ENCODE measurements at regions not wholly inside any gene's neighbourhood (a gene's known extent, or its start where the extent isn't known, plus 50 kb on each side); places are given as distances from the start of the nearest gene placed in this dataset.

- Histone ChIP-seq H3K4me3 (ENCODE audit: low read depth, low read length) (no peak overlapping the region), H3K36me3 (ENCODE audit: control insufficient read depth, insufficient read depth, low read length) (no peaks in the 10 kb centered on the region), H3K27me3 (ENCODE audit: control insufficient read depth, insufficient read depth, low read length) (no peaks in the 10 kb centered on the region), H3K4me1 (ENCODE audit: control insufficient read depth, insufficient read depth, low read length) (no peaks in the 10 kb centered on the region), H3K9me3 (ENCODE audit: control insufficient read depth, insufficient read depth, low read length) (no peaks in the 10 kb centered on the region), H3K9ac (ENCODE audit: low read depth, low read length) (no peak overlapping the region)
Measured at GRCh38 chr1:209319549-209319948, 264.0 kb upstream of the CAMK1G start.

- Histone ChIP-seq H3K9ac (ENCODE audit: low read depth, low read length) (no peak overlapping the region), H3K4me3 (ENCODE audit: low read depth, low read length) (no peak overlapping the region), H3K4me1 (ENCODE audit: control insufficient read depth, insufficient read depth, low read length) (peaks cover 4% of the 10 kb centered on the region), H3K36me3 (ENCODE audit: control insufficient read depth, insufficient read depth, low read length) (no peaks in the 10 kb centered on the region), H3K27me3 (ENCODE audit: control insufficient read depth, insufficient read depth, low read length) (no peaks in the 10 kb centered on the region), H3K9me3 (ENCODE audit: control insufficient read depth, insufficient read depth, low read length) (no peaks in the 10 kb centered on the region)
Measured at GRCh38 chr1:209323743-209324142, 259.8 kb upstream of the CAMK1G start.

- peaks cover 4% of the 10 kb centered on the region for H3K4me1 ChIP-seq (ENCODE audit: control insufficient read depth, insufficient read depth, low read length)
- no peak overlapping the region for H3K4me3 ChIP-seq (ENCODE audit: low read depth, low read length)
- H3K9me3 ChIP-seq (ENCODE audit: control insufficient read depth, insufficient read depth, low read length): no peaks in the 10 kb centered on the region
- no peak overlapping the region for H3K9ac ChIP-seq (ENCODE audit: low read depth, low read length)
- H3K27me3 ChIP-seq (ENCODE audit: control insufficient read depth, insufficient read depth, low read length): no peaks in the 10 kb centered on the region
- H3K36me3 ChIP-seq (ENCODE audit: control insufficient read depth, insufficient read depth, low read length): no peaks in the 10 kb centered on the region
Measured at GRCh38 chr1:209324901-209325871, 258.3 kb upstream of the CAMK1G start.

- no peaks in the 10 kb centered on the region for H3K27me3 ChIP-seq (ENCODE audit: control insufficient read depth, insufficient read depth, low read length)
- H3K9ac ChIP-seq (ENCODE audit: low read depth, low read length): no peak overlapping the region
- peaks cover 4% of the 10 kb centered on the region for H3K4me1 ChIP-seq (ENCODE audit: control insufficient read depth, insufficient read depth, low read length)
- H3K9me3 ChIP-seq (ENCODE audit: control insufficient read depth, insufficient read depth, low read length): no peaks in the 10 kb centered on the region
- no peaks in the 10 kb centered on the region for H3K36me3 ChIP-seq (ENCODE audit: control insufficient read depth, insufficient read depth, low read length)
- no peak overlapping the region for H3K4me3 ChIP-seq (ENCODE audit: low read depth, low read length)
Measured at GRCh38 chr1:209326076-209326475, 257.4 kb upstream of the CAMK1G start.

GRCh38 chr1:209326831-209327230 lies 256.7 kb upstream of the CAMK1G start:
- Histone ChIP-seq H3K4me3 (ENCODE audit: low read depth, low read length) (no peak overlapping the region), H3K36me3 (ENCODE audit: control insufficient read depth, insufficient read depth, low read length) (no peaks in the 10 kb centered on the region), H3K4me1 (ENCODE audit: control insufficient read depth, insufficient read depth, low read length) (peaks cover 4% of the 10 kb centered on the region), H3K27me3 (ENCODE audit: control insufficient read depth, insufficient read depth, low read length) (no peaks in the 10 kb centered on the region), H3K9me3 (ENCODE audit: control insufficient read depth, insufficient read depth, low read length) (no peaks in the 10 kb centered on the region), H3K9ac (ENCODE audit: low read depth, low read length) (no peak overlapping the region)

GRCh38 chr1:209328196-209328595 lies 255.3 kb upstream of the CAMK1G start:
- Histone ChIP-seq H3K27me3 (ENCODE audit: control insufficient read depth, insufficient read depth, low read length) (no peaks in the 10 kb centered on the region), H3K4me3 (ENCODE audit: low read depth, low read length) (no peak overlapping the region), H3K9me3 (ENCODE audit: control insufficient read depth, insufficient read depth, low read length) (no peaks in the 10 kb centered on the region), H3K36me3 (ENCODE audit: control insufficient read depth, insufficient read depth, low read length) (no peaks in the 10 kb centered on the region), H3K9ac (ENCODE audit: low read depth, low read length) (no peak overlapping the region), H3K4me1 (ENCODE audit: control insufficient read depth, insufficient read depth, low read length) (peaks cover 6% of the 10 kb centered on the region)

GRCh38 chr1:209335178-209335577 lies 248.3 kb upstream of the CAMK1G start:
- no peak overlapping the region for H3K9ac ChIP-seq (ENCODE audit: low read depth, low read length)
- peaks cover 2% of the 10 kb centered on the region for H3K4me1 ChIP-seq (ENCODE audit: control insufficient read depth, insufficient read depth, low read length)
- H3K27me3 ChIP-seq (ENCODE audit: control insufficient read depth, insufficient read depth, low read length): no peaks in the 10 kb centered on the region
- H3K9me3 ChIP-seq (ENCODE audit: control insufficient read depth, insufficient read depth, low read length): no peaks in the 10 kb centered on the region
- no peaks in the 10 kb centered on the region for H3K36me3 ChIP-seq (ENCODE audit: control insufficient read depth, insufficient read depth, low read length)
- no peak overlapping the region for H3K4me3 ChIP-seq (ENCODE audit: low read depth, low read length)

GRCh38 chr1:209341146-209341545 lies 242.4 kb upstream of the CAMK1G start:
- Histone ChIP-seq H3K4me1 (ENCODE audit: control insufficient read depth, insufficient read depth, low read length) (peaks cover 2% of the 10 kb centered on the region), H3K9ac (ENCODE audit: low read depth, low read length) (no peak overlapping the region), H3K36me3 (ENCODE audit: control insufficient read depth, insufficient read depth, low read length) (no peaks in the 10 kb centered on the region), H3K9me3 (ENCODE audit: control insufficient read depth, insufficient read depth, low read length) (no peaks in the 10 kb centered on the region), H3K27me3 (ENCODE audit: control insufficient read depth, insufficient read depth, low read length) (no peaks in the 10 kb centered on the region), H3K4me3 (ENCODE audit: low read depth, low read length) (no peak overlapping the region)

GRCh38 chr1:209341673-209342420 lies 241.7 kb upstream of the CAMK1G start:
- no peaks in the 10 kb centered on the region for H3K27me3 ChIP-seq (ENCODE audit: control insufficient read depth, insufficient read depth, low read length)
- no peak overlapping the region for H3K4me3 ChIP-seq (ENCODE audit: low read depth, low read length)
- no peaks in the 10 kb centered on the region for H3K9me3 ChIP-seq (ENCODE audit: control insufficient read depth, insufficient read depth, low read length)
- no peak overlapping the region for H3K9ac ChIP-seq (ENCODE audit: low read depth, low read length)
- H3K4me1 ChIP-seq (ENCODE audit: control insufficient read depth, insufficient read depth, low read length): peaks cover 2% of the 10 kb centered on the region
- no peaks in the 10 kb centered on the region for H3K36me3 ChIP-seq (ENCODE audit: control insufficient read depth, insufficient read depth, low read length)

GRCh38 chr1:209342441-209343175 lies 240.9 kb upstream of the CAMK1G start:
- peaks cover 2% of the 10 kb centered on the region for H3K4me1 ChIP-seq (ENCODE audit: control insufficient read depth, insufficient read depth, low read length)
- no peaks in the 10 kb centered on the region for H3K36me3 ChIP-seq (ENCODE audit: control insufficient read depth, insufficient read depth, low read length)
- H3K9me3 ChIP-seq (ENCODE audit: control insufficient read depth, insufficient read depth, low read length): no peaks in the 10 kb centered on the region
- no peak overlapping the region for H3K9ac ChIP-seq (ENCODE audit: low read depth, low read length)
- no peak overlapping the region for H3K4me3 ChIP-seq (ENCODE audit: low read depth, low read length)
- H3K27me3 ChIP-seq (ENCODE audit: control insufficient read depth, insufficient read depth, low read length): no peaks in the 10 kb centered on the region

- no peaks in the 10 kb centered on the region for H3K27me3 ChIP-seq (ENCODE audit: control insufficient read depth, insufficient read depth, low read length)
- peaks cover 2% of the 10 kb centered on the region for H3K4me1 ChIP-seq (ENCODE audit: control insufficient read depth, insufficient read depth, low read length)
- no peaks in the 10 kb centered on the region for H3K36me3 ChIP-seq (ENCODE audit: control insufficient read depth, insufficient read depth, low read length)
- H3K9me3 ChIP-seq (ENCODE audit: control insufficient read depth, insufficient read depth, low read length): no peaks in the 10 kb centered on the region
- H3K4me3 ChIP-seq (ENCODE audit: low read depth, low read length): no peak overlapping the region
- no peak overlapping the region for H3K9ac ChIP-seq (ENCODE audit: low read depth, low read length)
Measured at GRCh38 chr1:209343511-209343910, 240.0 kb upstream of the CAMK1G start.
